GM21360 (cell line): ENCODE measurements at regions not wholly inside any gene's neighbourhood (a gene's known extent, or its start where the extent isn't known, plus 50 kb on each side); places are given as distances from the start of the nearest gene placed in this dataset.

Source experiments
- ATAC-seq: cut with Tn5 transposase; IDR thresholded peaks from one replicate; pipeline ENCODE4 v1.9.1; 2021; ENCODE audit warnings: mild to moderate bottlenecking, moderate library complexity; ENCODE audit not compliant: unreplicated experiment

DNA sequence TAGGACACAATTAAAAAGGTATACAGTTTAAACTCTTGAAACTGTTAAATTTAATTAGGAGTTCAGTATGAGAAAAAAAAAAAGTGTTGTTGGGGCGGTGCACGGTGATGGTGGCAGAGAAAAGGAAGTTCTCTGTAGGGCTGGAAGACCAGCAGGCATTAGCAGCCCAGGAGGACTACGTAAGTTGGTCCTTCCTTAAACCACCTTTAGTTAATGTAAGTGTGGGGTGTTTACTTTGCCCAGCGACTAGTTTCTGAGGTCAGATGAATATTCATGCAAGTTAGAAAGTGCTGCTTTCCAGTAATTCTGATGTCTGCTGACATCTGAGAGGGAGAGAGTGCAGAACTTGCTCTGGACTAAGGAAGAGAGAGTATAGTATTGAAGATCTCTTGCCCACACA, 54.9 kb downstream of the NKX2-1 start:
- no peak for ATAC-seq

DNA sequence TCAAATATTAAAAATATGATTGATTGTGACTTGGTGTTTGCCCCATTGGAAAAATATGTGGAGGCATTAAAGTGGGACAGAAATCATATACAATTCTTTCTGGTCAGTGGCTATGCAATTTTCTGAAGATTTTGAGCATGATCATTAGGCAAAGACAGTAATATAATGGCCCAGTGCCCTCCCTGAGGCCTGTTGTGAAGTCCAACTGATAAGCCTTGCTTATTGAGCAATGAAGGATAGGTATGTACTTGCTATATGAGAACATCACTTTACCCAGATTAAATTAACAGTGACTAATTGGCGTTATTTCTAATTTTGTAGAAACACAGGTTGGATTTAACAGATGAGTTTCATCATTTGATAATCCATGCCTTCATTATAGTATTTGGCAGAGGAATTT, 57.1 kb downstream of the NKX2-1 start:
- no peak for ATAC-seq

- no peak for ATAC-seq
These were observed 64.8 kb downstream of the NKX2-1 start for GRCh38 chr14:36455241-36455627.

GRCh38 chr14:36454599-36455240, 65.3 kb downstream of the NKX2-1 start:
- ATAC-seq = no peak

- no peak for ATAC-seq
These were observed 67.2 kb downstream of the NKX2-1 start for GRCh38 chr14:36452860-36453259.

DNA sequence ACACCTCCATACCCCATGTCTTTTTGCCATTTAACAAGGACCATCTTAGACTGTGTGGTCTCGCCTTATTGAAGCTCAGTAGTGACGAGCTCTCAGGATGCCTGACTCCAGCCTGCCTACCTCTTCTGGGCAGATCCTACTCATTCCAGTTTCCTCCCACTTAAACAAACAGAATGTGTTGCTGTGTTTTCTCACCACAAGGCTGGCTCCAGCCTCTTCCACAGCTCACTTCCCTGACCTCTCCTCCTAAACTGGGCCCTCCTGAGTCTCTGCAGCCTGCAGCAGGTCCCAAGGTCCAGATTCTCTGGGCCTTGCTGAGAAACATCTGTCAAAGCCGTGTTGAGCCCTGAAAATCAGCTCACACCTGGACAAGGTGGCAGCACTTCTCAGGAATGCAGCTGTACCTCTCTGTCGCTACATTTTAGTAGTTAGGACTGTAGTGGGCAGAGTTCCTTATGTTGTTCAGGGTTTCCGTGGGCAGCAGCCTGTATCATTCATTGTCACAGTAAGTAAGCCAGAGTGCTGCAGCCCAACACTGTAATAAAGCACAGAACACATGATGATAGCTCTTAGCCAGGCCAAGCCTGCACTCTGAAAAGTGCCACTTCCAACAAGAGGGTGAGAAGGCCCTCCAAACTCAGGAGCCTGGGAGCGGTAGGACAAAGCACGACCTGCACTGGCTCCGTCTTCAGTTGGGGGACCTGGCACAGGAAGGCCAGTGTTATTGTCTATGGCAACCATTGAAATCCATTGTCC, 68.5 kb downstream of the NKX2-1 start:
- no peak for ATAC-seq

DNA sequence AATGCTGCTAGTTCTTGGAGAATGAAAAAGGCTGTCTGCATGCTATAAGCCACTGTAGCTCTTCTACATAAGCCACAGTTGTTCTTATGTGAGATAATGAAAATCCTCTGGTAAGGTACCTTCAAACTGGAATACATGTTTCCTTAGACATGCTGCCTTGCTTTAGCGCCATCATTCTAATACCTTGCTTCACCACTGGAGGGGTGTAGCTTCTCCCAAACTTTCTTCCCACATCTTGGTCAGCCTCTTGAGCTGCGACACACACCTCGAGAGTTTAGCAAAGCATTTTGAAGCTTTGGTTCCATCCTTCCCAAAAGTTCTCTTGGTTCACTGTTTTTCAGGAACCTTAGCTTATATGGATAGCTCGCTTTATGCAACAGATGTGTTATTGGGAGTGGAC, 69.5 kb downstream of the NKX2-1 start:
- no peak for ATAC-seq

GRCh38 chr14:36449903-36450302, 70.1 kb downstream of the NKX2-1 start:
- ATAC-seq = no peak

GRCh38 chr14:36443374-36443773, 76.7 kb downstream of the NKX2-1 start:
- ATAC-seq = no peak

DNA sequence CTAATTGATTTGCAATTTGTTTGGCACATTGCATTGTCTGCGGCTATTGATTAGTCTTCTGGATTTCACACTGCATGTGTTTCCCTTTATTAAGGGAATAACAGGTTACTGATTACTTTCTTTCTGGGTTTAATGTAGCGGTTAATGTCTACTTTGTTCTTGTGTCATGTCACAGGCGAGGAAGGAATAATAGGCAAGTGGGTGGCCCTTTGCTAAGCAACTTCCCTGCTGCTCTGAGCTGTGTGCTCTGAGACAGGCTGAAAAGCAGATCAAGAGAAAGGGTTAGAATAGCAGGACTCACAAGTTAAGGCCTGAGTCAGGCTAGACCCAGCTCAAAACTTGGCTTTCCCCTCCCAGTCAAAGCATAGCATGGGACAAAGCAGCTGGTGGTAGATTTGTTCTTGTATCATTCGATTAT, 77.2 kb downstream of the NKX2-1 start:
- ATAC-seq = no peak

DNA sequence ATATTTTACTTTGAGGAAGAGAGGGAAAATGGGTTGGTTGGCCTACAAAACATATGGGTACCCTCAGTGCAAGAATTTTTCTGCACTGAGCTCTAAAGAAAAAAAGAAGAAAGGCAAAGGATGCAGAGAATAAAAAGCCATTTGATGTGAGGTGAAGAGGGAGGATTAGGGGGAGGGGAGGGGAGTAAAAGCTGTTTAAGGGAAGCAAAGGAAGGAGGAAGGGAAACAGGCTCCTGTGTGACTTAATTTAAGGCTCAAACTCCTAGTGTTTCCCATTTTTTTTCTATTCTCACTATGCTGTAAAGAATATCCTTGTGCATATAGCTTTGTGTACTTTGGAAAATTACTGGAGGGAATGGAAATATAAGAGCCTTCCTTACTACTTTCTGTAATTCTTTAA, 78.7 kb downstream of the NKX2-1 start:
- ATAC-seq = no peak

- no peak for ATAC-seq
These were observed 80.3 kb downstream of the NKX2-1 start for GRCh38 chr14:36439766-36440165.

DNA sequence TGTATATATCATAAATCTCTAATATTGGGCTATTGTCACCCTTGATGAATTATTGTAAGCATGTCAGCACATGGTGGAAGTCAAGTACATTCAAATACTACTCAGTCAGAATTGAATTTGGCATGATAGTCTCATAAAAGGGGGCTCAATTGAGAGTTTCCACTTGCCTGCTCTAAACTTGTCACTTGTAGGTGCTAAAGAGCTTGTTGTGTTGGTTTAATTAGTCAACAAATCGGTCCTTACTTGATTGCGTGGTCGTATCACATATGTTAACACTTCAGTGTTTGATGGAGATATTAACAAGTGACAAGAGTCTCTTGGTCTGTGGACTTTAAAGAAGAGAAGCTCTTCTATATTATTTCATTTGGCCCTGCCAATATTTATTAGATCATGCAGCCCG, 81.1 kb downstream of the NKX2-1 start:
- ATAC-seq = no peak

GRCh38 chr14:36430662-36431084, 89.4 kb downstream of the NKX2-1 start:
- no peak for ATAC-seq

- ATAC-seq = no peak
These were observed 89.9 kb downstream of the NKX2-1 start for GRCh38 chr14:36430169-36430568.

DNA sequence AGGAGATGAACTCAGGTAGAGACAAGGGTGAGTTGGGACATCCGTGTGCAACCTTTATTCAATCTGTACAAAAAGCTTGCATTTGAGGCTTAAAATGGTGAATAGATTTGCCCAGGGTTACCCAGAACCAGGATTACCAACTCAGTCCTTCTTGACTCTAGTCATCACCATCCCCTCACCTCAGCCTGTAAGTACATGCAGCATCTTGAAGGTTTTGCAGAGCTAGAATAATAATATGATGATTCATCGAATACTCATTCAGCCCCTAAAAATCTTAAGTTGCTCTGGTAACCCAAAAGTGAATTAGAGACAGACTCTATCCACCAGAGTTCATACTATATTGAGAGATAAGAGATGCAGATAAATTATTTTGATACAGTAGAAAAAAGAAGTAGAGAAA, 90.3 kb downstream of the NKX2-1 start:
- ATAC-seq = no peak

- no peak for ATAC-seq
These were observed 91.7 kb downstream of the NKX2-1 start for GRCh38 chr14:36428350-36428749.

DNA sequence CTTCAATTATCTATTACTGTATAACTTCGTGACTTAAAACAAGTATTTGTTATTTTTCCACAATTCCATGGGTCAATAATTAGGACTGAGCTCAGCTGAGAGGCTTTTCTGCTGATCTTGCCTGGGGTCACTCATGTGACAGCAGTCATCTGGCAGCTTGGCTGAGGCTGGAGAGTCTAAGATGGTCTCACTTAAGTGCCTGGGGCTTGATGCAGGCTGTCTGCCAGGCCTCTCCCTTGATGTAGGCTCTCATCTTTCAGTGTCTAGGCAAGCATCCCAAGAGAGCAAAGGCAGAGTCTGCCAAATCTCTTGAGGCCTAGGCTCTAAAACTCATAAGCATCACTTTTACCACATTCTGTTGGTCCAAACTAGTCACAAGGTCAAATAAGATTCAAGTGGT, 93.2 kb downstream of the NKX2-1 start:
- ATAC-seq = no peak

DNA sequence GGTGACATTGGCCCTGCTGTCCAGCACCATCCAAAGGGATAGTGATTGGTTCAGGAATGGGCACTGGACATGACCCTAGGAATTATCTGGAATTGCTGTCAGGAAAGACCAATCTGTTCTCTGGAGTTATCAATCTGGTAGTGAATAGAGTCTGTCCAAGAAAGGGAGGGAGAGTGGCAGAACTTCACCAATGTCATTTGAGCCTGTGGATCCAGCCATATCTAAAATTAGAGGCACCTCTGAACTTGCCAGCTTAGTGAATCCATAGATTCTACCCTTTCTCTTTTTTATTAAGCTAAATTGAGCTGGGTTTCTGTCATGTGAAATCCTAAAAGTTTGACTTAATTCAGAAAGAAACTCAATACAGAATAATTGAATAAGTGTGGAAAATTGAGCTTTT, 93.9 kb downstream of the NKX2-1 start:
- ATAC-seq = no peak

DNA sequence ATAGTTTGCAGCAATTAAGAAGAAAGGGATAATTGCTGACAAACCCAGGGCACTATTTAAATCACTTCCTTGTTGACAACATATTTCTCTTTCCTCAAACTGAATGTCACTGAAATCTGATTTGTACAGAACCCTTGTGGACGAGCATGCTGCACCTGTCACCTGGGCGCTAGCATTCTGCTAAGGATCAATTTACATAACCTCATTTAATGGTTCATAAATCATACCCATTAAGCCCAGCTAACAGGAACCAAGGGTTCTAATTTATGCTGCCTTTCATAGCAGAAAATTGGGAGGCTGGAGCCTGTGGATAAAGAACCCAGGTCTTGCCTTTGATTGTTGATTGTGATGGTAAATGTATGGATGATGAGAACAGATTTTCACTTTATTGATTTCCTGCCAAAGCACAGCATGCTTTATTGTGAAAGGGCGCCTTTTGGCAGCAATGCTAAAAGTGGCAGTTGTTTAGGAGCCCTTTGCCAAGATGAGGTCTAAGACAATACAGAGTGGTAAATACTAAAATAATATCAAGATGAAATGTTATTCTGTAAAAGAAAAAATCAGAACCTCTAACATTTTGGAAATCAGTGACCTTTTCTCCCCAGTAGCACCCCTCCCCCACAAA, 95.4 kb downstream of the NKX2-1 start:
- ATAC-seq = no peak

DNA sequence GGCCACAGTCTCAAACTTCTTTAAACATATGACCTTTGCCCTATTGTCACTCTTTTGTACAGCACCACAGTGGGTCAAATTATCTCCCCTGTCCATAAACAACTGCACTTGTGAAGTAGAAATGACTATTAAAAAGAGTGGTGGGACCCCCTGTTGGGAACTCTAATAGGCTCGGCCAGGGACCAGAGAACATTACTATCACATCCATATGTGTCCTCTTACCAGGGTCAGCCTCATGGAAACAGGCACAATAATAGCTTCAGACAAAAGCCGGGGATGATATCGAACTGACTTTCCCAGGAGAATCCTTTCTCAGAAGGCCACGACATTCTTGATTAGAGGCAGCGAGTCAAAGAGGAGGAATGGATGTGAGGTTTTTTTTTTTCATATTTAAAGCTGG, 96.6 kb downstream of the NKX2-1 start:
- no peak for ATAC-seq

- no peak for ATAC-seq
These were observed 99.8 kb upstream of the MBIP start for GRCh38 chr14:36420149-36420687.
